WTC11 (cell line): ENCODE measurements at regions not wholly inside any gene's neighbourhood (a gene's known extent, or its start where the extent isn't known, plus 50 kb on each side); places are given as distances from the start of the nearest gene placed in this dataset.

Experiments
- ATAC-seq: fragments of 200-7000 bp; cut with Tn5 transposase; 2 replicates; pipeline ENCODE4 v1.10.0; 2021; ENCODE audit warnings: mild to moderate bottlenecking, moderate library complexity
- CTCF ChIA-PET: fragments of 300-600 bp; sonication (Branson Sonifier 250); formaldehyde crosslinking; loops from one replicate; lab custom pipeline; 2021; ENCODE audit warnings: antibody characterized with exemption; lab: Charles Lee
- POLR2A ChIA-PET: fragments of 350-600 bp; sonication (Branson Sonifier 250); formaldehyde crosslinking; loops from one replicate; lab custom pipeline; 2021; ENCODE audit warnings: antibody characterized with exemption; lab: Charles Lee
- DNase-seq: peaks from one replicate; pipeline ENCODE4 v3.0.0; 2021; ENCODE audit warnings: low spot score
- H3K27ac Mint-ChIP-seq: 2 replicates; pipeline ENCODE4 v1.8.0; 2021; ENCODE audit warnings: mixed read lengths
- H3K27me3 Mint-ChIP-seq: 2 replicates; pipeline ENCODE4 v1.8.0; 2021; ENCODE audit warnings: low read depth, mild to moderate bottlenecking, moderate library complexity, mixed read lengths
- H3K36me3 Mint-ChIP-seq: 2 replicates; pipeline ENCODE4 v1.8.0; 2021; ENCODE audit warnings: mixed read lengths
- H3K4me1 Mint-ChIP-seq: 2 replicates; pipeline ENCODE4 v1.8.0; 2022; ENCODE audit warnings: mixed read lengths
- H3K4me3 Mint-ChIP-seq: 2 replicates; pipeline ENCODE4 v1.8.0; 2021; ENCODE audit warnings: mild to moderate bottlenecking, moderate library complexity, mixed read lengths
- H3K9me3 Mint-ChIP-seq: 2 replicates; pipeline ENCODE4 v1.8.0; 2021; ENCODE audit warnings: mixed read lengths
- AFF4 ChIP-seq: sonication (generic); formaldehyde crosslinking; IDR thresholded peaks from 2 replicates; pipeline ENCODE4 v1.8.1; 2023; ENCODE audit warnings: mild to moderate bottlenecking, missing genetic modification reagents, borderline replicate concordance
- ATF1 ChIP-seq: sonication (generic); formaldehyde crosslinking; IDR thresholded peaks from 2 replicates; pipeline ENCODE4 v1.8.1; 2023; ENCODE audit warnings: mild to moderate bottlenecking, moderate library complexity, missing genetic modification reagents
- CREM ChIP-seq: sonication (generic); formaldehyde crosslinking; IDR thresholded peaks from 2 replicates; pipeline ENCODE4 v1.8.1; 2022; ENCODE audit warnings: mild to moderate bottlenecking, missing genetic modification reagents, moderate library complexity
- E2F1 ChIP-seq: sonication (generic); formaldehyde crosslinking; IDR thresholded peaks from 2 replicates; pipeline ENCODE4 v1.8.0; 2022; ENCODE audit warnings: mild to moderate bottlenecking, missing genetic modification reagents
- E2F4 ChIP-seq: sonication (generic); formaldehyde crosslinking; IDR thresholded peaks from 2 replicates; pipeline ENCODE4 v1.8.1; 2022; ENCODE audit warnings: low read depth, mild to moderate bottlenecking, moderate library complexity, missing genetic modification reagents, borderline replicate concordance
- ELF4 ChIP-seq: sonication (generic); formaldehyde crosslinking; IDR thresholded peaks from 2 replicates; pipeline ENCODE4 v1.8.1; 2022; ENCODE audit warnings: low read depth, mild to moderate bottlenecking, moderate library complexity, missing genetic modification reagents
- EMX1 ChIP-seq: fragments of 250-450 bp; sonication (Bioruptor Pico); IDR thresholded peaks from 2 replicates; pipeline ENCODE4 v1.8.0; 2021; ENCODE audit warnings: mild to moderate bottlenecking
- GABPB1 ChIP-seq: sonication (generic); formaldehyde crosslinking; IDR thresholded peaks from 2 replicates; pipeline ENCODE4 v1.8.1; 2023; ENCODE audit warnings: mild to moderate bottlenecking, missing genetic modification reagents
- HMGA2 ChIP-seq: fragments of 250-450 bp; sonication (Bioruptor Pico); IDR thresholded peaks from 2 replicates; pipeline ENCODE4 v1.4.0; 2021; ENCODE audit warnings: mild to moderate bottlenecking, moderate library complexity
- JAZF1 ChIP-seq: fragments of 250-450 bp; sonication (Bioruptor Pico); IDR thresholded peaks from 2 replicates; pipeline ENCODE4 v1.9.0; 2021; ENCODE audit warnings: moderate library complexity, mild to moderate bottlenecking, inconsistent platforms
- PRDM15 ChIP-seq: sonication (generic); formaldehyde crosslinking; IDR thresholded peaks from 2 replicates; pipeline ENCODE4 v1.8.0; 2022; ENCODE audit warnings: missing genetic modification reagents
- PRRX2 ChIP-seq: fragments of 250-450 bp; sonication (Bioruptor Pico); IDR thresholded peaks from 2 replicates; pipeline ENCODE4 v1.8.0; 2021; ENCODE audit warnings: mild to moderate bottlenecking
- SMAD4 ChIP-seq: sonication (generic); formaldehyde crosslinking; IDR thresholded peaks from 2 replicates; pipeline ENCODE4 v1.8.0; 2022; ENCODE audit warnings: mild to moderate bottlenecking, missing genetic modification reagents
- SP1 ChIP-seq: sonication (generic); formaldehyde crosslinking; conservative IDR thresholded peaks from 2 replicates; pipeline ENCODE4 v1.8.1; 2022; ENCODE audit warnings: missing genetic modification reagents
- TCF7 ChIP-seq: sonication (generic); formaldehyde crosslinking; IDR thresholded peaks from 2 replicates; pipeline ENCODE4 v1.8.0; 2022; ENCODE audit warnings: mild to moderate bottlenecking, low read depth, missing genetic modification reagents, moderate library complexity
- TEAD4 ChIP-seq: sonication (generic); formaldehyde crosslinking; IDR thresholded peaks from 2 replicates; pipeline ENCODE4 v1.8.0; 2022; ENCODE audit warnings: mild to moderate bottlenecking, missing genetic modification reagents
- USF2 ChIP-seq: sonication (generic); formaldehyde crosslinking; IDR thresholded peaks from 2 replicates; pipeline ENCODE4 v1.8.1; 2023; ENCODE audit warnings: mild to moderate bottlenecking, missing genetic modification reagents, moderate library complexity
- ZMAT4 ChIP-seq: fragments of 250-450 bp; sonication (Bioruptor Pico); IDR thresholded peaks from 2 replicates; pipeline ENCODE4 v1.9.0; 2021; ENCODE audit warnings: mild to moderate bottlenecking
- ZNF232 ChIP-seq: sonication (generic); formaldehyde crosslinking; IDR thresholded peaks from 2 replicates; pipeline ENCODE4 v1.8.0; 2022; ENCODE audit warnings: mild to moderate bottlenecking, missing genetic modification reagents
- ZNF317 ChIP-seq: sonication (generic); formaldehyde crosslinking; IDR thresholded peaks from 2 replicates; pipeline ENCODE4 v1.8.1; 2023; ENCODE audit warnings: low read depth, mild to moderate bottlenecking, moderate library complexity, missing genetic modification reagents, borderline replicate concordance
- ZNF416 ChIP-seq: fragments of 250-450 bp; sonication (Bioruptor Pico); IDR thresholded peaks from 2 replicates; pipeline ENCODE4 v1.9.0; 2021; ENCODE audit warnings: mild to moderate bottlenecking, inconsistent platforms
- ZNF512 ChIP-seq: sonication (generic); formaldehyde crosslinking; IDR thresholded peaks from 2 replicates; pipeline ENCODE4 v1.8.1; 2022; ENCODE audit warnings: missing genetic modification reagents, borderline replicate concordance

- TF ChIP-seq EMX1 (CRISPR knock-in tag) = no peak
- no peak for TF ChIP-seq TEAD4
- no peak for TF ChIP-seq ELF4 (CRISPR knock-in tag)
- H3K27me3 Mint-ChIP-seq = peaks cover under 1% of the 10 kb centered on the region
- no peak for DNase-seq
- H3K4me3 Mint-ChIP-seq = no peak overlapping the region
- H3K27ac Mint-ChIP-seq = no peak overlapping the region
- no peaks in the 10 kb centered on the region for H3K36me3 Mint-ChIP-seq
- no peak for ATAC-seq
- H3K4me1 Mint-ChIP-seq = no peaks in the 10 kb centered on the region
- H3K9me3 Mint-ChIP-seq = no peaks in the 10 kb centered on the region
- POLR2A ChIA-PET = no interaction called here
- CTCF ChIA-PET = no interaction called here
Measured at GRCh38 chr9:24841993-24842392, 296.3 kb upstream of the IZUMO3 start.

GRCh38 chr9:24832307-24832706, 286.6 kb upstream of the IZUMO3 start:
- Mint-ChIP-seq H3K4me1 (peaks cover 15% of the 10 kb centered on the region), H3K27ac (no peak overlapping the region), H3K36me3 (no peaks in the 10 kb centered on the region), H3K4me3 (no peak overlapping the region), H3K27me3 (no peaks in the 10 kb centered on the region), H3K9me3 (no peaks in the 10 kb centered on the region)
- CTCF ChIA-PET = interaction anchor here (0.6 to 1.7 kb wide), 6 partner anchors 13 to 565 kb away, joined by 3 to 5 read pairs (median 3); no protein-coding TSS in a partner anchor
- POLR2A ChIA-PET = no interaction called here
- ATAC-seq (no peak), DNase-seq (peak; percentile 25)
- TF ChIP-seq E2F4 (CRISPR knock-in tag) (no peak), ZMAT4 (no peak), GABPB1 (CRISPR knock-in tag) (no peak), SMAD4 (CRISPR knock-in tag) (no peak), ZNF512 (CRISPR knock-in tag) (no peak), HMGA2 (CRISPR knock-in tag) (no peak), ATF1 (CRISPR knock-in tag) (no peak), SP1 (CRISPR knock-in tag) (no peak), AFF4 (CRISPR knock-in tag) (no peak), JAZF1 (CRISPR knock-in tag) (no peak), PRRX2 (no peak), E2F1 (CRISPR knock-in tag) (no peak), ZNF317 (CRISPR knock-in tag) (no peak), TCF7 (CRISPR knock-in tag) (no peak), PRDM15 (CRISPR knock-in tag) (no peak), ZNF416 (CRISPR knock-in tag) (no peak), CREM (no peak), USF2 (no peak), ZNF232 (CRISPR knock-in tag) (no peak)
